HAP-1 (cell line): ENCODE measurements at regions not wholly inside any gene's neighbourhood (a gene's known extent, or its start where the extent isn't known, plus 50 kb on each side); places are given as distances from the start of the nearest gene placed in this dataset.

ENCODE experiments used
- DNase-seq, 2 experiments: peaks; one replicate each; pipeline ENCODE4 v3.0.0-alpha.2; 2016 to 2020; ENCODE audit warnings: low spot score in 2 of 2
- H3K27me3 ChIP-seq: fragments of 250-450 bp; sonication (Bioruptor Pico); 2 replicates; pipeline ENCODE4 v1.5.1; 2020; ENCODE audit warnings: low read depth, mild to moderate bottlenecking, moderate library complexity
- H3K36me3 ChIP-seq: fragments of 250-450 bp; sonication (Bioruptor Pico); replicated peaks from 2 replicates; pipeline ENCODE4 v1.5.1; 2020; ENCODE audit warnings: mild to moderate bottlenecking
- H3K4me1 ChIP-seq: fragments of 250-450 bp; sonication (Bioruptor Pico); 2 replicates; pipeline ENCODE4 v1.5.1; 2020; ENCODE audit warnings: mild to moderate bottlenecking
- H3K4me3 ChIP-seq: fragments of 250-450 bp; sonication (Bioruptor Pico); 2 replicates; pipeline ENCODE4 v1.5.1; 2020; ENCODE audit warnings: mild to moderate bottlenecking, moderate library complexity
- H3K9me3 ChIP-seq: fragments of 250-450 bp; sonication (Bioruptor Pico); 2 replicates; pipeline ENCODE4 v1.5.1; 2020; ENCODE audit warnings: mild to moderate bottlenecking, moderate library complexity
- in situ Hi-C: fragments of 300-500 bp; cut with MboI; formaldehyde crosslinking; loops from 3 replicates; pipeline ENCODE4 v1.14.3; 2020; ENCODE audit warnings: low sequenced_read_pairs, inconsistent platforms, mixed read lengths

DNA sequence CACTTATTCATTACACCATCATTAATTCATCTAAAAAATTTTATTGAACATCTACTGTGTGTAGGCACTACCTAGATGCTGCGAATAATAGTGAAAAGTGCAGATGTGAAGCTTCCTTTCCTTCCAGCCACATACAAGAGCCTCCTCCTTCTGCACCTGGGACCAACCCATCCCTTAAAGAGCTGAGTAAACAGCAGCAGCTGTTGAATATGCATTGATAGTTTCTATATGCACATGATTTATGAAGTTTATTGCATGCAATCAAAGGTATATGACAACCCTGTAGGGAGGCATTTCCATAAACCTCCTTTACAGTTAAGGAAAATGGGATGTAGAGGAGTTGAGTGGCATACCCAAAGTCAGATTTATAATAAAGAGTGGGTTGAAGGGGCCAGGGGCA is 110.3 kb upstream of the IPO5 start:
- in situ Hi-C loops: no loop called here
- DNase-seq: no peak
- H3K4me3 ChIP-seq: no peak overlapping the region

DNA sequence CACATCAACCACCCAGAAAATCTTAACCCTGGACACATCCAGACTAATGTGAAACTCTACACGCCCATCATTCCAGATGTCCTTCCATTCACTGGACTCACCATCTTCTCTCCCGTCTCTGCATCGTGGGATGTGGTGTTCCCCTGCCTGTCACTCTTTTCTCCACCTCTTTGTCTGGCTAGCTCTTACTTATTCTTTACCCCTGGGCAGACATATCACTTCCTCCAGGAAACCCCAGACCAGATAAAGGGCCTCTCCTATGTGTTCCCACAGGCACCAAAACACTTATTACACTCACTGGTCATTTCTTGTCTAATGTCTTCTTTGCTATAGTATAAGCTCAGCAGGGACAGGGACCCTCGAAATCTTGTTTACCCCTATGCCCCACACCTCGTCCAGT is 109.3 kb upstream of the IPO5 start:
- Histone ChIP-seq H3K4me3 (no peak overlapping the region), H3K36me3 (no peaks in the 10 kb centered on the region), H3K4me1 (no peaks in the 10 kb centered on the region), H3K27me3 (peaks cover 18% of the 10 kb centered on the region), H3K9me3 (no peaks in the 10 kb centered on the region)
- in situ Hi-C loops: no loop called here
- DNase-seq: no peak

More for the DNA sequence above, 110.3 kb upstream of the IPO5 start:
- Histone ChIP-seq H3K36me3 (no peaks in the 10 kb centered on the region), H3K27me3 (peaks cover 22% of the 10 kb centered on the region), H3K9me3 (no peaks in the 10 kb centered on the region), H3K4me1 (no peaks in the 10 kb centered on the region)

DNA sequence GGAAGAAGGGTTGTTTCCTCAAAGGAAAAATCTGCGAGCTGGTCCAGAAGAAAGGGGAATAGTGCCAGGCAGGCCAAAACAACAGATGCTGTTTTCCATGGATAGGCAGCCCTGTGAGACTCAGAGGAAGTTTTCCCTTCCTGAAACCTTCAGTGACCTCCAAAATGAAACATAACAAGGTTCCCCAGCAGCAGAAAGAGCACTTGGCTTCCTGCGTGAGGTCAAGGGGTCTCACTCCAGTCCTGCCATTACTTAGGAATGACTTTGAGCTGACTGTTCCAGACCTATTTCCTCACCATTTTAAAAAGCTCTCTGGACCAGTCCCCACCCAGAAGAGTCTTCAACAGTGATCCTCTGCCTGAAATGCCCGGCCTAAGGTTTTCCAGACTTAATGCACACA is 104.6 kb upstream of the IPO5 start:
- Histone ChIP-seq H3K4me3 (no peak overlapping the region), H3K27me3 (peaks cover 10% of the 10 kb centered on the region; the same call in 1 of the 2 replicates), H3K4me1 (no peaks in the 10 kb centered on the region), H3K36me3 (no peaks in the 10 kb centered on the region), H3K9me3 (no peaks in the 10 kb centered on the region)
- DNase-seq: no peak
- in situ Hi-C loops: no loop called here

DNA sequence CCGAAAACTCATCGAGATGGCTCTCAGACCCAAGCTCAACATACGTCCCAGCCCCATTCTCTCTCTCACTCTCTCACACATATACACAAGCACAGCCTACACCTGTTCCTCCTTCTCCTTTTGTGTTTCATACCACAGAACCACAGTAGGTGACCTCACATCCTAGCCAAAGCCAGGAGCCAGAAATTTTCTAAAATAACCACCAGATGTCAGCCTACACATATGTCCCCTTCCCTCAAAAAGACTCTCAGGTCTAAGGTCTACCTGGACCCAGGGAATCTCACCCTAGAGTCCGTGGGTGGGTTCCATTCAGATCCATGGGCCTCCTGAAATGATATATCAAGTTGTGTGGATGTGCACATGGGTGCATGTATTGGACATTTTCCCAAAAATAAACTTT is 104.2 kb upstream of the IPO5 start:
- no peak overlapping the region for H3K4me3 ChIP-seq
- peak in 1 of 2 experiments; percentile 10 for DNase-seq
- peaks cover 10% of the 10 kb centered on the region; the same call in 1 of the 2 replicates for H3K27me3 ChIP-seq
- in situ Hi-C loops: no loop called here
- no peaks in the 10 kb centered on the region for H3K4me1 ChIP-seq
- no peaks in the 10 kb centered on the region for H3K36me3 ChIP-seq
- no peaks in the 10 kb centered on the region for H3K9me3 ChIP-seq

DNA sequence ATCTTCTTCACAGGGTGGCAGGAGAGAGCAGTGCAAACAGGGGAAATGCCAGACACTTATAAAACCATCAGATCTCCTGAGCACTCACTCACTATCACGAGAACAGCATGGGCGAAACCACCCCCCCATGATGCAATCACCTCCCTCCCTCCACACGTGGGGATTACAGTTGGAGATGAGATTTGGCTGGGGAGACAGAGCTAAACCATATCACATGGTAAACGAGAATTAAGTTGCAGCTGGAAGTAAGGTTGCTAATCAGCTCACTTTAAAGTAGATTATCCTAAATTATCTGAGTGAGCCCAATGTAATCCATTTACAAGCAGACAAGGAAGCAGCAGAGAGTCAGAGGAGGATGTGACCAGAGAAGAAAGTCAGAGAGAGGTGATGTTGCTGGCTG is 102.2 kb upstream of the IPO5 start:
- in situ Hi-C loops: loop anchor here (10.0 kb wide), 3 partner anchors 154 to 984 kb away; no protein-coding TSS in a partner anchor
- H3K4me3 ChIP-seq: no peak overlapping the region
- no peaks in the 10 kb centered on the region for H3K36me3 ChIP-seq
- H3K27me3 ChIP-seq: peaks cover 10% of the 10 kb centered on the region; the same call in 1 of the 2 replicates
- H3K4me1 ChIP-seq: peaks cover 5% of the 10 kb centered on the region; the same call in 1 of the 2 replicates
- no peaks in the 10 kb centered on the region for H3K9me3 ChIP-seq
- no peak for DNase-seq

DNA sequence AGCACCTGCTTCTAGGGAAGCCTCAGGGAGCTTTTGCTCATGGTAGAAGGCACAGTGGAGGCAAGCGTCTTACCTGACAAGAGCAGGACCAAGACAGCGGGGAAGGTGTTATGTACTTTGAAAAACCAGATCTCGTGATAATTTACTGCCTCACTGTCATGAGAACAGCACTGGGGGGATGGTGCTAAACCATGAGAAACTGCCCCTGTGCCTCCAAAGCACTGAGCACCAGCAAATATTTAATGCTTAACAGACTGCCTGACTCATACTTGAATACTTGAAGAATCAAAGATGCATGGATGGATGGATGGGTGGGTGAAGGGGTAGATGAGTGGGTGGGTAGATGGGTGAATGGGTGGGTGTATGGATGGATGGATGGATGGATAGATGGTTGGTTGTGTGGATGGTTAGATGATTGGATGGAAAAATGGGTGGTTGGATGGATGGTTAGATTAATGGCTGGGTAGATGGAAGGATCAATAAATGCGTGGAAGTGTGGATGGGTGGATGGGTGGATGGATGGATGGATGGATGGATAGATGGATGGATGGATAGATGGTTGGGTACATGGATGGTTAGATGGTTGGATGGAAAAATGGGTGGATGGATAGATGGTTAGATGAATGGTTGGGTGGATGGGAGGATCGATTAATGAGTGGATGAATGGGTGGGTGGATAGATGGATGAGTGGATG is 101.1 kb upstream of the IPO5 start:
- Histone ChIP-seq H3K9me3 (no peaks in the 10 kb centered on the region), H3K27me3 (0 out of 2 replicates have a peak, but pooled peaks cover 7% of the 10 kb centered on the region), H3K36me3 (no peaks in the 10 kb centered on the region), H3K4me1 (peaks cover 5% of the 10 kb centered on the region; the same call in 1 of the 2 replicates), H3K4me3 (no peak overlapping the region)
- in situ Hi-C loops: loop anchor here (10.0 kb wide), 3 partner anchors 152 to 982 kb away; no protein-coding TSS in a partner anchor
- no peak for DNase-seq

DNA sequence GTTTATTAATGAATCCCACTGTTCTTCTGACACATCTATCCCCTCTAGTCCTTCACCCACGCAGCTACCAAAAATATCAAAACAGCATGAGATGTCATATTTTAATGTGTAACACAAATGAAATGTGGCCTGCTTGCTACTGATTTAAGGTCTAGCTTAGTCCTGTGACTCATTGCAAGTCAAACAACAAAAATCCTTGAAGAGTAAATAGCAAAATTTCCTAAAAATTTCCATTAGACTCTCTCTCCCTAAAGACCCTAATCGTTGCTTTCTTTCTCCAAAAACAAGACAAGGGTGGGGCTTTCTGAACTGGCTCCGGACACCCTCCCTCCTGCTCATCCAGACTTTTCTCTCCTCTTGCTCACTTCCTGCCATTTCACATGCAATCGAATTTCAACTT is 99.9 kb upstream of the IPO5 start:
- no peak for DNase-seq
- H3K36me3 ChIP-seq: no peaks in the 10 kb centered on the region
- peaks cover 5% of the 10 kb centered on the region; the same call in 1 of the 2 replicates for H3K4me1 ChIP-seq
- H3K4me3 ChIP-seq: no peak overlapping the region
- in situ Hi-C loops: loop anchor here (10.0 kb wide), 3 partner anchors 151 to 981 kb away; no protein-coding TSS in a partner anchor
- H3K9me3 ChIP-seq: no peaks in the 10 kb centered on the region
- 0 out of 2 replicates have a peak, but pooled peaks cover 7% of the 10 kb centered on the region for H3K27me3 ChIP-seq

DNA sequence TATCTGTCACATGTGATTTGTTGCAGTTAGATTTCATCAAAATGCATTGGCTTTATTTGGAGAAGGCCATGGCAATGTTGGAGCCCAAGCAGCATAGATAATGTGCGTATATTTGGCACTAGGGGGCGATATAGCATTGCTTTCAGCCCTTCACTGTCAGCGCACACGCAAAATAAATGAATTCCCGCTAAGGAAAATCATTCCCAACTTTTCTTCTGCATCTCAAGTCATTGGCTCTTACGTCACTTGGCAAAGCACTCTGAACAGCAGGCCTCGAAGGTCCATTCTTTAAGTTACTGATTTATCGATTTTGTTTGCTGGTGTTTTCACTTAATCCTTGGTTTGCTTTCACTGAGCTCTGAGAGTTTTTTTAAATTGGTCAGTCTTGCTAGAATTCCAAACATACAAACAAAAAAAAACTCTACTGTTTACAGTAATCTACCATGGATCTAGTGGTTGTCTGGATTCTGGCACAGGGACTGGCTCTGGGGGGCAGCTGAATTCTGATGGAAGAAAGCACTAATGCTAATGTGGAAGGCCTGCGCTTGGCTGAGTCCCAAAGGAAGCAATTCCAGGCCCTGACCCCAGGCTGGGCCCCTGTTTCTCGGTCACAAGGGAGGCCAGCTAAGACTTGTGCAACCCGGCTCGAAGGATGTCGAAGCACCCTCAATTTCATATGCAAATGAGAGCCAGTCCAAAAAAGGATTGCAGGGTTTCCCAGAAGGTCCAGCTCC is 97.7 kb upstream of the IPO5 start:
- Histone ChIP-seq H3K27me3 (0 out of 2 replicates have a peak, but pooled peaks cover 2% of the 10 kb centered on the region), H3K4me3 (no peak overlapping the region), H3K4me1 (peaks cover 5% of the 10 kb centered on the region; the same call in 1 of the 2 replicates), H3K36me3 (no peaks in the 10 kb centered on the region), H3K9me3 (no peaks in the 10 kb centered on the region)
- peak; percentile 70 to 76 for DNase-seq
- in situ Hi-C loops: loop anchor here (10.0 kb wide), 3 partner anchors 149 to 979 kb away; no protein-coding TSS in a partner anchor

DNA sequence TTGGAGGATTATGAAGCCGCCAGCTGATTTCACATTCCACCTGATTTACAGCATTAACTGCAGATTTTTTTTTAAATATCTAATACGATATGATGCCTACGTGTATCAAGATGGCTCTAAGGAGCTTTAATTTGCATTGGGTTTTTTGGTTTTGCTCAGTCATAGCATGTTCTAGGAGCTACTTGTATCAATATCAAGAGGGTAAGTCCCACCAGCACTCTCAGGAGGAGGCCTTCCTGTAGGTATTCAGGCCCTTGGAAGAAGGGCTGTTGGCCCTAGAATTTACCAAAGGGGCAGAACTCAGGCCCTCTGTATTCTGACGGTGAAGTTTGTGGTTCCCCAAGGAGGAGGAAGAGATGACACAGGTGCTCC is 97.2 kb upstream of the IPO5 start:
- peaks cover 5% of the 10 kb centered on the region; the same call in 1 of the 2 replicates for H3K4me1 ChIP-seq
- no peak overlapping the region for H3K4me3 ChIP-seq
- H3K36me3 ChIP-seq: no peaks in the 10 kb centered on the region
- DNase-seq: no peak
- in situ Hi-C loops: loop anchor here (10.0 kb wide), 3 partner anchors 149 to 979 kb away; no protein-coding TSS in a partner anchor
- H3K27me3 ChIP-seq: 0 out of 2 replicates have a peak, but pooled peaks cover 2% of the 10 kb centered on the region
- no peaks in the 10 kb centered on the region for H3K9me3 ChIP-seq

DNA sequence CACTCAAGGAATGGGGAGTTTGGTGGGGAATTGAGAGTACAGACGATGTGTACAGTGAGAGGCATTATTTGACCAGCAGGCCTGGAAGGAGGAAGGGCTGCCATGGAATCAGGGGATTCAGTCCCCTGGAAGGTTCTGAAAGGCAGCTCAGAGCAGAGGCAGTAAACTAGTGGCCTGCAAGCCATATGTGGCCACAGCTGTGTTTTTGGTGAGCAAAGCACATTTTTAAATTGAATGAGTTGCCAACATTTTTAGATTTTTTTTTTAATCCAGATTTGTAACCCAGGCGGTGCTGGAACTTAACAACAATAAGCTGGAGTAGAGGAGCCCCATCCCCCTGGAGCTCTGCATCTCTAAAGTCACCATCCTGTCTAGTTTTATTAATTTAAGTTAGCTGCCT is 95.3 kb upstream of the IPO5 start:
- DNase-seq: no peak
- H3K4me1 ChIP-seq: peaks cover 5% of the 10 kb centered on the region; the same call in 1 of the 2 replicates
- no peaks in the 10 kb centered on the region for H3K9me3 ChIP-seq
- in situ Hi-C loops: loop anchor here (10.0 kb wide), 3 partner anchors 147 to 977 kb away; no protein-coding TSS in a partner anchor
- no peaks in the 10 kb centered on the region for H3K27me3 ChIP-seq
- no peaks in the 10 kb centered on the region for H3K36me3 ChIP-seq
- no peak overlapping the region for H3K4me3 ChIP-seq

DNA sequence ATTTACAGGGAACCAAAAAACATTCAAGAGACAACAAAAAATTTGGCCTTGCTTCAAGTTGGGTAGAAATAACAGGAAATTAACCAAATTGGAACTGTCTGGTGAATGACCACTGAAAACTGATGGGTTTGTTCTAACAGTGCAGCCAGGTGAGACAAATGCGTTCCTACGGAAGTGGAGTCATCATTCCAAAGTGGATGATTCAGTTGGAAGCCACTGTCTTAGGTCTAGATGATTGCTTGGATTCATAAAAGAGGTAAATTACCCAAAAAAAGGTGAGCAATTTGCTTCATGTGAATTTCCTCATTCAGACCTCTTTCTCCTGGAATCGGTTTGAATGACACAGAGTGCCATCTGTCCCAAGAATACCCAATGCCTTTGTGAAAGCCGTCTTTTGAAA is 87.1 kb upstream of the IPO5 start:
- Histone ChIP-seq H3K4me1 (no peaks in the 10 kb centered on the region), H3K36me3 (no peaks in the 10 kb centered on the region), H3K27me3 (no peaks in the 10 kb centered on the region; the same call in 1 of the 2 replicates), H3K4me3 (no peak overlapping the region), H3K9me3 (no peaks in the 10 kb centered on the region)
- DNase-seq: no peak
- in situ Hi-C loops: no loop called here

DNA sequence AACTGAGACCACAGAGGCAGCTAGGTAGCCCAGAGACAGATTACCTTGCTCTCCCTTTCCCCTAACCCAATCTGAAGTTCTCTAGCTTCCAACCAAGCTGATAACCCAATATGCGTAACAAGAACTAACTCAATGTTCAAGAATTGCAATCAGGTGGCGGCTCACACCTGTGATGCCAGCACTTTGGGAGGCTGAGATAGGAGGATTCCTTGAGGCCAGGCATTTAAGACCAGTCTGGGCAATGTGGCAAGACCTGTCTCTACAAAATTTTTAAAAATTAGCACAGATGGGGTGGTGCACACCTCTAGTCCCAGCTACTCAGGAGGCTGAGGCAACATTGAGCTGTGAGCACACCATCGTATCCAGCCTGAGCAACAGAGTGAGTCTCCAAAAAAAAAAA is 86.7 kb upstream of the IPO5 start:
- H3K4me3 ChIP-seq: no peak overlapping the region
- DNase-seq: no peak
- no peaks in the 10 kb centered on the region for H3K36me3 ChIP-seq
- peaks cover 2% of the 10 kb centered on the region; the same call in 1 of the 2 replicates for H3K27me3 ChIP-seq
- no peaks in the 10 kb centered on the region for H3K9me3 ChIP-seq
- in situ Hi-C loops: no loop called here
- H3K4me1 ChIP-seq: no peaks in the 10 kb centered on the region

DNA sequence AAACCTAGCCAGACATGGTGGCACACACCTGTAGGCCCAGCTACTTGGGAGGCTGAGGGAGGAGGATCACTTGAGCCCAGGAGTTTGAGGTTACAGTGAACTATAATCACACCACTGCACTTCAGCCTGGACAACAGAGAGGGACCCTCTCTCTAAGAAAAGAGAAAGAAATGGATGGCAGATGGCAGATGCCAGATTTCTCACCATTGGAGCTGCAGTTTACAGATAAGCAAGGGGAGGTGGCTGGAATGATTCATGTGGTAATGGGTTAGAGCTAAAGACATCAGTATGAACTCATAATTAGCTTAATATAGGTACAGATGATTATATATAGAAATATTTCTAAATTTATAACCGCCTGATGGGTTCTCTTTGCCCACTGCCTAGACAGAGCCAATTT is 80.1 kb upstream of the IPO5 start:
- Histone ChIP-seq H3K4me1 (no peaks in the 10 kb centered on the region), H3K36me3 (no peaks in the 10 kb centered on the region), H3K4me3 (no peak overlapping the region), H3K9me3 (no peaks in the 10 kb centered on the region), H3K27me3 (peaks cover 15% of the 10 kb centered on the region)
- in situ Hi-C loops: no loop called here
- DNase-seq: no peak

DNA sequence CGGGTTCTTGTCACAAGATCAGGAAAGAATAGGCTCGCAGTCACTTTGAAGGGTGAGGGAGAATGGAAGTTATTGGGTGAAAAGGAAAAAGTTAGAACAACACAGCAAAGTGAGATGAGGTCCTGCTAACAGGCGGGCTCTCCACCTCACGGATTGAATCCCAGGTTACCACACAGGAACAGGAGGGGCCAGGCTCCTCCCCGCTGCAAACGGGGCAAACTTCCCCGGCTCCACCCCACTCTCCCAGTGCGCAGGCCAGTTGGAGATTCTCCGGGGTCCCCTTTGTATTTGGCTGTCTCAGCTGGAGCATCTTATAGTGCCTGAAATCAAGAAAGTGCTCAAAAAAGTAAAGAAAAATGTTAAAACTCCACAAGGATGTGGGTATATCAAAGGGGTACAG is 78.3 kb upstream of the IPO5 start:
- in situ Hi-C loops: no loop called here
- Histone ChIP-seq H3K36me3 (no peaks in the 10 kb centered on the region), H3K27me3 (peaks cover 15% of the 10 kb centered on the region), H3K4me1 (no peaks in the 10 kb centered on the region), H3K4me3 (no peak overlapping the region), H3K9me3 (no peaks in the 10 kb centered on the region)
- DNase-seq: no peak
